ENCODE measurements at regions not wholly inside any gene's neighbourhood (a gene's known extent, or its start where the extent isn't known, plus 50 kb on each side); places are given as distances from the start of the nearest gene placed in this dataset.

- TF ChIP-seq CTCF (conservative IDR thresholded peaks at IDR 0.05; ENCODE audit: low read length), result no peak
- no peak for TF ChIP-seq EZH2phosphoT487 (IDR thresholded peaks at IDR 0.05; ENCODE audit: borderline replicate concordance)
Measured at GRCh38 chr13:107138486-107138885, 570.5 kb upstream of the ARGLU1 start.
